ENCODE measurements at regions not wholly inside any gene's neighbourhood (a gene's known extent, or its start where the extent isn't known, plus 50 kb on each side); places are given as distances from the start of the nearest gene placed in this dataset.
"Not testable (repeated sequence)": the region's sequence is repeated elsewhere in the genome, so short reads cannot be mapped to it uniquely, and the experiment has no call there.

GRCh38 chr3:125838857-125839256 lies 130.1 kb upstream of the ROPN1B start:
- not testable (repeated sequence) for H3K9ac ChIP-seq (ENCODE audit: low read length); H3K27me3 ChIP-seq (ENCODE audit: low read length); H2AFZ ChIP-seq (ENCODE audit: low read length); H3K4me1 ChIP-seq (ENCODE audit: low read length); H4K20me1 ChIP-seq (ENCODE audit: insufficient read depth, low read depth, low read length); H3K27ac ChIP-seq (ENCODE audit: low read length); H3K36me3 ChIP-seq (ENCODE audit: insufficient read depth, low read length); H3K9me2 ChIP-seq (replicated peaks; ENCODE audit: insufficient read depth, low read length); H3K79me2 ChIP-seq (ENCODE audit: low read length); H3K4me2 ChIP-seq (ENCODE audit: low read depth, low read length, poor library complexity, severe bottlenecking); H3K4me3 ChIP-seq (ENCODE audit: low read length); H3K9me3 ChIP-seq (ENCODE audit: low read length); DNase-seq

- not testable (repeated sequence) for H3K9me2 ChIP-seq (replicated peaks; ENCODE audit: insufficient read depth, low read length); H3K4me3 ChIP-seq (ENCODE audit: low read length); DNase-seq; H3K27me3 ChIP-seq (ENCODE audit: low read length); H2AFZ ChIP-seq (ENCODE audit: low read length); H3K79me2 ChIP-seq (ENCODE audit: low read length); H3K27ac ChIP-seq (ENCODE audit: low read length); H3K4me1 ChIP-seq (ENCODE audit: low read length); H4K20me1 ChIP-seq (ENCODE audit: insufficient read depth, low read depth, low read length); H3K4me2 ChIP-seq (ENCODE audit: low read depth, low read length, poor library complexity, severe bottlenecking); H3K36me3 ChIP-seq (ENCODE audit: insufficient read depth, low read length); H3K9ac ChIP-seq (ENCODE audit: low read length); H3K9me3 ChIP-seq (ENCODE audit: low read length)
Observed at GRCh38 chr3:125840465-125840864, 128.5 kb upstream of the ROPN1B start.

GRCh38 chr3:125847966-125848365 lies 121.0 kb upstream of the ROPN1B start:
- H3K4me2 ChIP-seq (ENCODE audit: low read depth, low read length, poor library complexity, severe bottlenecking); H3K9me3 ChIP-seq (ENCODE audit: low read length); H3K27ac ChIP-seq (ENCODE audit: low read length); H4K20me1 ChIP-seq (ENCODE audit: insufficient read depth, low read depth, low read length); H3K4me1 ChIP-seq (ENCODE audit: low read length); H3K4me3 ChIP-seq (ENCODE audit: low read length); H3K27me3 ChIP-seq (ENCODE audit: low read length); H3K79me2 ChIP-seq (ENCODE audit: low read length); DNase-seq; H2AFZ ChIP-seq (ENCODE audit: low read length); H3K36me3 ChIP-seq (ENCODE audit: insufficient read depth, low read length); H3K9me2 ChIP-seq (replicated peaks; ENCODE audit: insufficient read depth, low read length); H3K9ac ChIP-seq (ENCODE audit: low read length): not testable (repeated sequence)

DNA sequence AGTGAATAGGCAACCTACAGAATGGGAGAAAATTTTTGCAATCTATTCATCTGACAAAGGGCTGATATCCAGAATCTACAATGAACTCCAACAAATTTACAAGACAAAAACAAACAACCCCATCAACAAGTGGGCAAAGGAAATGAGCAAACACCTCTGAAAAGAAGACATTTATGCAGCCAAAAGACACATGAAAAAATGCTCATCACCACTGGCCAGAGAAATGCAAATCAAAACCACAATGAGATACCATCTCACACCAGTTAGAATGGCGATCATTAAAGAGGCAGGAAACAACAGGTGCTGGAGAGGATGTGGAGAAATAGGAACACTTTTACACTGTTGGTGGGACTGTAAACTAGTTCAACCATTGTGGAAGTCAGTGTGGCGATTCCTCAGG lies 114.0 kb upstream of the ROPN1B start:
- H3K79me2 ChIP-seq (ENCODE audit: low read length); H3K4me2 ChIP-seq (ENCODE audit: low read depth, low read length, poor library complexity, severe bottlenecking); H3K4me1 ChIP-seq (ENCODE audit: low read length); H2AFZ ChIP-seq (ENCODE audit: low read length); H3K4me3 ChIP-seq (ENCODE audit: low read length); H3K9me3 ChIP-seq (ENCODE audit: low read length); H3K27me3 ChIP-seq (ENCODE audit: low read length); DNase-seq; H3K27ac ChIP-seq (ENCODE audit: low read length); H4K20me1 ChIP-seq (ENCODE audit: insufficient read depth, low read depth, low read length); H3K9me2 ChIP-seq (replicated peaks; ENCODE audit: insufficient read depth, low read length); H3K36me3 ChIP-seq (ENCODE audit: insufficient read depth, low read length); H3K9ac ChIP-seq (ENCODE audit: low read length): not testable (repeated sequence)

DNA sequence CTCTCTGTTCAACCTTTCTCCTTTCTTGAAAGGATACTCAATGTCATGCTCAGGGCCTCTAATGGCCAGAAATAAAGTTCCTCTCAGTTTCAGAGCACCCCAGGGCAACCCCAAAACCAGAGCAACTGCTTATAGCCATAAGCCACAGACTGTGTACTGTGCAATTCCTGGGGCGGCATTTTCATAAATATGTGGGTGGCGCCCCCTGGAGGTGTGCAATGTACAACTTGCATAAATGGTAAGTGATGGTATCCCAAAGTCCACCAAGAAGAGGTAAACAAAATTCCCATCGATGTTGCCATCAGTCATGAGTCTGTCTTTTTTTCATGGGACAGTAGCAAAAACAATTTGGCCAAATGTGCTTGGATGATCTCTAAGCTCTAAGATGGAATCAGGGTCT lies 108.4 kb upstream of the ROPN1B start:
- H3K9me2 ChIP-seq (replicated peaks; ENCODE audit: insufficient read depth, low read length); DNase-seq; H3K9me3 ChIP-seq (ENCODE audit: low read length); H3K9ac ChIP-seq (ENCODE audit: low read length); H3K27me3 ChIP-seq (ENCODE audit: low read length); H3K79me2 ChIP-seq (ENCODE audit: low read length); H3K4me1 ChIP-seq (ENCODE audit: low read length); H4K20me1 ChIP-seq (ENCODE audit: insufficient read depth, low read depth, low read length); H2AFZ ChIP-seq (ENCODE audit: low read length); H3K36me3 ChIP-seq (ENCODE audit: insufficient read depth, low read length); H3K4me2 ChIP-seq (ENCODE audit: low read depth, low read length, poor library complexity, severe bottlenecking); H3K27ac ChIP-seq (ENCODE audit: low read length); H3K4me3 ChIP-seq (ENCODE audit: low read length): not testable (repeated sequence)

DNA sequence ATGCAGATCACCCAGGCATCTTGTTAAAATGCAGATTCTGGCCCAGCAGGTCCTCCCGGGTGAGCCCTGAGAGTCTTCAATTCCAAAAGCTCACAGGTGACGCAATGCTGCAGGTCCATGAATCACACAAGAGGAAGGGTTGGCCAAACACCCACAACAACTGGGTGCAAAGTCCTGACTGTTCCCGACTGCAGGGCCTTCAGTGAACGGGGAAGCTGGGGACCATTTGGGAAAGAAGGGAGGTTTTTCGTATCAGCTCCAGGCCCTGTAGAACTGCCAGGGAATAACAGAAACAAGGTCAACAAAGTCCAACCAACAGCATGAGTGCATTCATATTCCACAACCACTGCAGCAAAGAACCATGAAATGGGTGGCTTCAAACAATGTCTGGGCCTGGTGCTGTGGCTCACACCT lies 106.1 kb upstream of the ROPN1B start:
- H3K9me3 ChIP-seq (ENCODE audit: low read length); H3K4me3 ChIP-seq (ENCODE audit: low read length); H2AFZ ChIP-seq (ENCODE audit: low read length); H3K36me3 ChIP-seq (ENCODE audit: insufficient read depth, low read length); H3K4me2 ChIP-seq (ENCODE audit: low read depth, low read length, poor library complexity, severe bottlenecking); H3K27me3 ChIP-seq (ENCODE audit: low read length); H3K9ac ChIP-seq (ENCODE audit: low read length); H3K79me2 ChIP-seq (ENCODE audit: low read length); H3K4me1 ChIP-seq (ENCODE audit: low read length); DNase-seq; H4K20me1 ChIP-seq (ENCODE audit: insufficient read depth, low read depth, low read length); H3K9me2 ChIP-seq (replicated peaks; ENCODE audit: insufficient read depth, low read length); H3K27ac ChIP-seq (ENCODE audit: low read length): not testable (repeated sequence)

DNA sequence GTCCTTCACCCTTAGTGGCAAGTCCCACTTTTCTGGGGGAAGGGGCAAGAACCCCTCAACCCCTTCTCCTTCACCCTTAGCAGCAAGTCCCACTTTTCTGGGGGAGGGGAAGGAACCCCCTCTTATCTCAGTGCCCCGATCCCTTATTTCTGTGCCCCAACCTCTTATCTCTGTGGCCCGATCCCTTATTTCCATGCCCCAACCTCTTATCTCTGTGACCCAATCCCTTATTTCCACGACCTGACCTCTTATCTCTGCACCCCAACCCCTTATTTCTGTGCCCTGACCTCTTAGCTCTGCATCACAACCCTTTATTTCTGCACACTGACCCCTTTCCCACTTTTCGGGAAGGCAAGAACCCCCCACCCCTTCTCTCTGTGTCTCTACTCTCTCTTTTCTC lies 104.4 kb upstream of the ROPN1B start:
- H2AFZ ChIP-seq (ENCODE audit: low read length); H3K36me3 ChIP-seq (ENCODE audit: insufficient read depth, low read length); H3K9me2 ChIP-seq (replicated peaks; ENCODE audit: insufficient read depth, low read length); H3K9ac ChIP-seq (ENCODE audit: low read length); H3K79me2 ChIP-seq (ENCODE audit: low read length); H3K27me3 ChIP-seq (ENCODE audit: low read length); H4K20me1 ChIP-seq (ENCODE audit: insufficient read depth, low read depth, low read length); H3K9me3 ChIP-seq (ENCODE audit: low read length); DNase-seq; H3K27ac ChIP-seq (ENCODE audit: low read length); H3K4me3 ChIP-seq (ENCODE audit: low read length); H3K4me2 ChIP-seq (ENCODE audit: low read depth, low read length, poor library complexity, severe bottlenecking); H3K4me1 ChIP-seq (ENCODE audit: low read length): not testable (repeated sequence)

GRCh38 chr3:125886006-125886405 lies 83.0 kb upstream of the ROPN1B start:
- not testable (repeated sequence) for H3K9ac ChIP-seq (ENCODE audit: low read length); H3K9me2 ChIP-seq (replicated peaks; ENCODE audit: insufficient read depth, low read length); H3K9me3 ChIP-seq (ENCODE audit: low read length); H3K79me2 ChIP-seq (ENCODE audit: low read length); H3K4me2 ChIP-seq (ENCODE audit: low read depth, low read length, poor library complexity, severe bottlenecking); H3K36me3 ChIP-seq (ENCODE audit: insufficient read depth, low read length); H3K27ac ChIP-seq (ENCODE audit: low read length); H3K4me1 ChIP-seq (ENCODE audit: low read length); H2AFZ ChIP-seq (ENCODE audit: low read length); H3K4me3 ChIP-seq (ENCODE audit: low read length); H3K27me3 ChIP-seq (ENCODE audit: low read length); H4K20me1 ChIP-seq (ENCODE audit: insufficient read depth, low read depth, low read length); DNase-seq

GRCh38 chr3:125899181-125899580 lies 69.8 kb upstream of the ROPN1B start:
- H3K36me3 ChIP-seq (ENCODE audit: insufficient read depth, low read length); H3K27ac ChIP-seq (ENCODE audit: low read length); H3K4me1 ChIP-seq (ENCODE audit: low read length); H3K9ac ChIP-seq (ENCODE audit: low read length); H3K4me3 ChIP-seq (ENCODE audit: low read length); H3K79me2 ChIP-seq (ENCODE audit: low read length); DNase-seq; H3K4me2 ChIP-seq (ENCODE audit: low read depth, low read length, poor library complexity, severe bottlenecking); H3K9me2 ChIP-seq (replicated peaks; ENCODE audit: insufficient read depth, low read length); H3K27me3 ChIP-seq (ENCODE audit: low read length); H2AFZ ChIP-seq (ENCODE audit: low read length); H3K9me3 ChIP-seq (ENCODE audit: low read length); H4K20me1 ChIP-seq (ENCODE audit: insufficient read depth, low read depth, low read length): not testable (repeated sequence)

All from Karpas-422 (cell line).